ENCODE measurements at regions not wholly inside any gene's neighbourhood (a gene's known extent, or its start where the extent isn't known, plus 50 kb on each side); places are given as distances from the start of the nearest gene placed in this dataset.

DNA sequence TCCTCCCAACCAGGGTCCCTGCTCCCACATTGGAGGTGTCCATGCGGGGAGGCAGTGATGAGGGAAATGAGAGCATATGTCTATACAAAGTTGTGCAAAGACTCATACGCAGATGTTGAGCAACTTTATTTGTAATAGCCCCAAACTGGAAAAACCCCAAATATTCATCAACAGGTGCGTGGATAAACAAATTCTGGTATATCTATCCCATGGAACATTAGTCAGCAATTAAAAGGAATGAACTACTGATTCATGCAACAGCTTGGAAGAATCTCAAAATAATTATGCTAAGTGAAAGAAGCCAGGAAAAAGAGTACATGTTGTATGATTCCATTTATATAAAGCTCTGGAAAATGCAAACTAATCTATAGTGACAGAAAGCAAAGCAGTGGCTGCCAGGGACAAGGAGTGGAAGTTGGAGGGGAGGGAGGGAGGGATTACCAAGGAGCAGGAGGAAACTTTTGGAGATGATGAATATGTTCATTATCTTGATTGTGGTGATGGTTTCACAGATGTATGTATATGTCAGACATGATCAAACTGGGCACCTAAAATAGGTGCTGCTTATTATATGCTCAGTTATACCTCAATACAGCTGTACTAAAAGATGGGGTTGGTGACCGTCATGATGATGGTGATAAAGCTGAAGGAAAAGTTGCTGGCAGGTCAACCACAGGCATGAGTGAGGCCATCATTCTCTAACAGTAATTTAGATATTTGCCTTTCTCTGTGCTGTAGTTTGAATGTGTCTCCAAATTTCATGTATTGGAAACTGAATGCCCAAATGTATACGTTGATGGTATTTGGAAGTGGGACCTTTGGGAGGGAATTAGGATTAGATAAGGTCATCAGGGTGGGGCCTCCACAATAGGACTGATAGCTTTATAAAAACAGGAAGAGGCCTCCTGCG, 270.9 kb downstream of the CYP26B1 start:
- in situ Hi-C loops (cut with HindIII; ENCODE audit: low sequenced_read_pairs): no loop called here
- no peak overlapping the region for H3K4me3 ChIP-seq (ENCODE audit: low read depth, low read length)
- DNase-seq (ENCODE audit: low read depth): no peak
- TF ChIP-seq CTCF (IDR thresholded peaks at IDR 0.05; ENCODE audit: low read depth, low read length, missing control alignments): no peak

- TF ChIP-seq CTCF (IDR thresholded peaks at IDR 0.05; ENCODE audit: low read depth, low read length, missing control alignments): no peak
- in situ Hi-C loops (cut with HindIII; ENCODE audit: low sequenced_read_pairs): no loop called here
- H3K4me3 ChIP-seq (ENCODE audit: low read depth, low read length): no peak overlapping the region
- DNase-seq (ENCODE audit: low read depth): no peak
Measured at GRCh38 chr2:71872466-71873051, 275.1 kb downstream of the CYP26B1 start.

- in situ Hi-C loops (cut with HindIII; ENCODE audit: low sequenced_read_pairs): no loop called here
- no peak for TF ChIP-seq CTCF (IDR thresholded peaks at IDR 0.05; ENCODE audit: low read depth, low read length, missing control alignments)
- DNase-seq (ENCODE audit: low read depth): no peak
- H3K4me3 ChIP-seq (ENCODE audit: low read depth, low read length): no peak overlapping the region
Measured at GRCh38 chr2:71865391-71865965, 282.2 kb downstream of the CYP26B1 start.

DNA sequence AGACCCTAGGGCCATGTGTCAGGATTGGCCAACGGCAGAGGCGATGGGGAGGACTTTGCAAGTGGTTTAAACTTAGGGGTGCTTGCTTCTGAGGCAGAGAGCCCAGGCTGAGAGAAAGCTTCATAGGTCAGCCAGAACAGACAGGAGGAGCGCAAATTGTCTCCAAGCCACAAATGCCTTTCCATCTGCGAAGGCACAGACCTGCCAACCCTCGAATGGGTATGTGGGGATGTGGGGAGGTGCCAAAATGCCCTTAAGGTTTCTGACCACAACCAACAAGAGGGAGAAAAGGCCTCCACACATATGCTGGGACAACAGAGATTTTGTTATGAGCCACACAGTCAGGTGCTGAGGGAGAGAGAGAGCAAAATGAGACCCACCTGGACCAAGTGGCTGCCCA, 283.6 kb downstream of the CYP26B1 start:
- H3K4me3 ChIP-seq (ENCODE audit: low read depth, low read length): no peak overlapping the region
- in situ Hi-C loops (cut with HindIII; ENCODE audit: low sequenced_read_pairs): no loop called here
- no peak for DNase-seq (ENCODE audit: low read depth)
- no peak for TF ChIP-seq CTCF (IDR thresholded peaks at IDR 0.05; ENCODE audit: low read depth, low read length, missing control alignments)

DNA sequence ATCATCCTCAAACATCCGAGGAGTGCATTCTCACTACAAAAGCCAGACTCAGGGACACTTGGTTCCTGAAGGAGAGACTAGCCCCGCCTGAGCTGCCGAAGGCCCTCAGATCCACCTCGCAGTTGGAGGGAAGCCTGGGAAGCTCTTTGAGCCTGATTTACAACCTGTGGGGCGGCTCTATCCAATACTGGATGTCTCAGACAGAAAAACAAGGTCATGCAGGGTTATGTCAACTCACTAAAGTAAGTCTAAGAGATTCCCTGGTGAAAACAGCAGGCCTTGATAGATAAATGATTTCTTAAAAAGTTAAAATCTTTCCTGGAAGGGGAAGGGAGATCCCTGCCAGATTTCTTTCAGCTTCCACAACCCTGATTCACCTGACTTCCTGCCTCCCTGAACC, 284.3 kb downstream of the CYP26B1 start:
- in situ Hi-C loops (cut with HindIII; ENCODE audit: low sequenced_read_pairs): no loop called here
- no peak for TF ChIP-seq CTCF (IDR thresholded peaks at IDR 0.05; ENCODE audit: low read depth, low read length, missing control alignments)
- no peak for DNase-seq (ENCODE audit: low read depth)
- no peak overlapping the region for H3K4me3 ChIP-seq (ENCODE audit: low read depth, low read length)

- in situ Hi-C loops (cut with HindIII; ENCODE audit: low sequenced_read_pairs): no loop called here
- H3K4me3 ChIP-seq (ENCODE audit: low read depth, low read length): no peak overlapping the region
- no peak for DNase-seq (ENCODE audit: low read depth)
- TF ChIP-seq CTCF (IDR thresholded peaks at IDR 0.05; ENCODE audit: low read depth, low read length, missing control alignments): no peak
Measured at GRCh38 chr2:71862921-71863320, 284.7 kb downstream of the CYP26B1 start.
